HG03095 (cell line): ENCODE measurements at regions not wholly inside any gene's neighbourhood (a gene's known extent, or its start where the extent isn't known, plus 50 kb on each side); places are given as distances from the start of the nearest gene placed in this dataset.
"Not testable (repeated sequence)": the region's sequence is repeated elsewhere in the genome, so short reads cannot be mapped to it uniquely, and the experiment has no call there.

Experiments
- ATAC-seq: cut with Tn5 transposase; IDR thresholded peaks from one replicate; pipeline ENCODE4 v1.9.1; 2021; ENCODE audit warnings: moderate library complexity; ENCODE audit not compliant: unreplicated experiment

GRCh38 chr12:82300611-82301010 is 57.6 kb downstream of the CCDC59 start:
- no peak for ATAC-seq

- ATAC-seq, result no peak
Measured at GRCh38 chr12:82299319-82300025, 58.7 kb downstream of the CCDC59 start.

GRCh38 chr12:82290415-82290814 is 67.8 kb downstream of the CCDC59 start:
- no peak for ATAC-seq

- not testable (repeated sequence) for ATAC-seq
Measured at GRCh38 chr12:82281335-82281734, 76.9 kb downstream of the CCDC59 start.

GRCh38 chr12:82279536-82280058 is 78.6 kb downstream of the CCDC59 start:
- no peak for ATAC-seq

- ATAC-seq, result no peak
Measured at GRCh38 chr12:82277582-82277981, 80.6 kb downstream of the CCDC59 start.

GRCh38 chr12:82242729-82243128 is 115.5 kb downstream of the CCDC59 start:
- no peak for ATAC-seq

- no peak for ATAC-seq
Measured at GRCh38 chr12:82225871-82226270, 132.3 kb downstream of the CCDC59 start.

- no peak for ATAC-seq
Measured at GRCh38 chr12:82223426-82223825, 134.8 kb downstream of the CCDC59 start.

GRCh38 chr12:82216475-82216874 is 141.7 kb downstream of the CCDC59 start:
- no peak for ATAC-seq

- no peak for ATAC-seq
Measured at GRCh38 chr12:82213761-82214160, 144.4 kb downstream of the CCDC59 start.

- no peak for ATAC-seq
Measured at GRCh38 chr12:82210882-82211281, 147.3 kb downstream of the CCDC59 start.

GRCh38 chr12:82209533-82209932 is 148.7 kb downstream of the CCDC59 start:
- ATAC-seq, result no peak

- ATAC-seq, result no peak
Measured at GRCh38 chr12:82207556-82207955, 150.6 kb downstream of the CCDC59 start.

- no peak for ATAC-seq
Measured at GRCh38 chr12:82203086-82203485, 155.1 kb downstream of the CCDC59 start.

- ATAC-seq, result no peak
Measured at GRCh38 chr12:82187595-82187994, 170.6 kb downstream of the CCDC59 start.

- ATAC-seq, result no peak
Measured at GRCh38 chr12:82187011-82187410, 171.2 kb downstream of the CCDC59 start.

GRCh38 chr12:82186282-82186681 is 171.9 kb downstream of the CCDC59 start:
- ATAC-seq, result no peak

- ATAC-seq, result no peak
Measured at GRCh38 chr12:82184844-82185243, 173.3 kb downstream of the CCDC59 start.

GRCh38 chr12:82182601-82183190 is 175.5 kb downstream of the CCDC59 start:
- no peak for ATAC-seq

GRCh38 chr12:82176761-82177490 is 181.3 kb downstream of the CCDC59 start:
- no peak for ATAC-seq

GRCh38 chr12:82176026-82176425 is 182.2 kb downstream of the CCDC59 start:
- ATAC-seq, result no peak
